ENCODE measurements at regions not wholly inside any gene's neighbourhood (a gene's known extent, or its start where the extent isn't known, plus 50 kb on each side); places are given as distances from the start of the nearest gene placed in this dataset.
"Not testable (repeated sequence)": the region's sequence is repeated elsewhere in the genome, so short reads cannot be mapped to it uniquely, and the experiment has no call there.

DNA sequence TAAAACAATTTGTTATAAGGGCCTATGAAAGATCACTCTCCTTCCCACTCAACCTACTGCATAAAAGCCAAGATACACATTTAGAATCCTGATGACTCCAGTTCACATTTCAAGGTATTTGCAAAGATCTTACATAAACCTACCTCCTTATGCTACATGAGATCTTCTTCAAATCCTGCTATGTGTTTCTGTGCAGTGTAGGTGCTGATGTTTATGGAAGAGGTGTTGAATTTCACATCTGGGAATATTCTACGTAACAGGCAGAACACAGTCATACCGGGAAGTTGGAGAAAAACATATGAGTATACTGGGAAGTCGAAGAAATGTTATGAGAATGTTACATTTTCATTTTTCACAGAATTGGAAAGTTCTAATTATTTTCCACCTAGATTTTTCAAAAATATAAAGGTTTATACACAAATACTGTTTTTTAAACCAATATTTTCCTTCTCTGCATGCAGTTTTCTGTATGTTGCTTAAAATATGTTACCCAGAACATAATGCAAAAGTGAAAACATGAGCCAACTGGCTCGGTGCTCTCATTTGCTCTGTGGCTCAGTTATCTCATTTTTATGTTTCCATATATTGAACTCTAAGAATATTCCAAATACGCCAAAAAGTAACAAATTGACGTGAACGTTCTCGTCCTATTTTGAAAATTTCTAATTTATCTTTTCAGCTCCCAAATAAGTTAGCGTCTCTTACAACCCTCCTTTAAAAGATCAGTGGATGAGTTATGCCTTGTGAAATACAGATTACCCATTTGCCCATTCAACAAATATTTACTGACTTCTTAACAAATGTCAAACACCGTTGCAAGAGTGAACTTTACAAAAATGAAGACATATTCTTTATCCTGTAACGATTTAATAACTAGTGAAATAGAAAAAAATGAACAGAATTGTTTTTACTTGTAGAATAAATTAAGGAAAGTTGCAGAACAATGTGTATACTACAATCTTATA lies 899.3 kb downstream of the STIM2 start:
- ATAC-seq (no peak), DNase-seq (no peak)

GRCh38 chr4:27763830-27764525 lies 903.3 kb downstream of the STIM2 start:
- intact Hi-C loops (cut with micrococcal nuclease), result no loop called here
- DNase-seq (no peak), ATAC-seq (no peak)

More for the DNA sequence above, 899.3 kb downstream of the STIM2 start:
- intact Hi-C loops (cut with micrococcal nuclease), result no loop called here

GRCh38 chr4:27764526-27764837 lies 903.8 kb downstream of the STIM2 start:
- DNase-seq (no peak), ATAC-seq (no peak)
- intact Hi-C loops (cut with micrococcal nuclease), result no loop called here

- intact Hi-C loops (cut with micrococcal nuclease), result no loop called here
- DNase-seq, result no peak
- no peak for ATAC-seq
Measured at GRCh38 chr4:27770895-27771294, 910.3 kb downstream of the STIM2 start.

DNA sequence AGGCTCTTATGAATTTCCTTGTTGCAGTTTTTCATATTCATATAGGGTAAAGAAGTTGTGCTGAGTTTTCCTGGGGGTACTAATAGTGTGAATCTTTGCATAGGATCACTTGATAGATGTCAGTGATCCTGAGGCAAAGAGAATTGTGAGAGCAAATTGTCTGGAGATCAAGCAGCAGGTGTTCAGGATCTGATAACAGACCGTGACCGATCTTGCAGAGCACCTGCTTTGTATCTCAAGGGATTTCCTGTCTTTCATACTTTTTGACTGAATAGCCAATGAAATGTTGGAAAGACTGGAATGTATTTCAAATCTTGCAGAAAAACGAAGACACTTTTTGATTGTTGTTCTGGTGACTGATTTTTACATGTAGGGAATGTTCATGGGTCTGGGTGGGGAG lies 914.5 kb downstream of the STIM2 start:
- ATAC-seq, result no peak
- no peak for DNase-seq
- intact Hi-C loops (cut with micrococcal nuclease), result no loop called here

DNA sequence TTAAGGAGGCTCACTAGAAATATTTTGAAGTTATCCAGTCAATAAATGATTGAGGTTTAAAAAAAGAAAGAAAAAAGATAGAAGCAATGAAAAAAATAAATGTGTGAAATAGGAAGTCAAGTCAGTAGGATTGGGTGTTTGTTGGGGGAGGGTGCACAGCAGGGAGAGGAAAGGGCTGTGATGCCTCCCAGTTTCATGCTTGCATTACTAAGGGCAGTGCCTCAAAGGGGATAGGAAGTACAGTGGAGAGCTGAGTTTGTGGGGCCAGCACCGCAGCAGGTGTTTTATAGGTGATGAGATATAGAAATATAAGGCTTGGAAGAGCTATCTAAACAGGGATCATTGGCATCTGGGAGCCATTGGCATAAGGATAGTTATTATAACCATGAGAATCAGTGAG lies 919.2 kb downstream of the STIM2 start:
- DNase-seq (no peak), ATAC-seq (no peak)
- intact Hi-C loops (cut with micrococcal nuclease), result no loop called here

GRCh38 chr4:27787195-27787594 lies 926.6 kb downstream of the STIM2 start:
- DNase-seq (no peak), ATAC-seq (no peak)
- intact Hi-C loops (cut with micrococcal nuclease), result no loop called here

- intact Hi-C loops (cut with micrococcal nuclease), result no loop called here
- ATAC-seq (no peak), DNase-seq (no peak)
Measured at GRCh38 chr4:27789773-27790172, 929.1 kb downstream of the STIM2 start.

DNA sequence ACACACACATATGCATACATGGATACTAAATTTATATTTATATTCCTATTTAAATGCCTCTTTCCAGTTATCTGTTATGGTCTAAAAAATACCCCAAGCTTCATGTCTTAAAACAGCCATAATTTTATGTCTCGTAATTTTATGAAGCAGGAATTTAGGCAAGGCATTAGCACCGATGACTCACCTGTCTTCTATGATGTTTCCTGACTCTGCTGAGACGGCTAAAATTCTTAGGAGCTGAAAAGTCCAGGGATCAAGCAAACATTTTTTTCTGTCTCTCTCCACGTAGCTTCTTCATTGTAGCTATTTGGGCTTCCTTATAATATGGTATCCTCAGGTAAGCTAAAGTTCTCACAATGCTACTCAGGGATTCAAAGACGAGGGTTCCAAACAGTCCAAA lies 930.3 kb downstream of the STIM2 start:
- DNase-seq, result no peak
- ATAC-seq, result no peak
- intact Hi-C loops (cut with micrococcal nuclease), result no loop called here

DNA sequence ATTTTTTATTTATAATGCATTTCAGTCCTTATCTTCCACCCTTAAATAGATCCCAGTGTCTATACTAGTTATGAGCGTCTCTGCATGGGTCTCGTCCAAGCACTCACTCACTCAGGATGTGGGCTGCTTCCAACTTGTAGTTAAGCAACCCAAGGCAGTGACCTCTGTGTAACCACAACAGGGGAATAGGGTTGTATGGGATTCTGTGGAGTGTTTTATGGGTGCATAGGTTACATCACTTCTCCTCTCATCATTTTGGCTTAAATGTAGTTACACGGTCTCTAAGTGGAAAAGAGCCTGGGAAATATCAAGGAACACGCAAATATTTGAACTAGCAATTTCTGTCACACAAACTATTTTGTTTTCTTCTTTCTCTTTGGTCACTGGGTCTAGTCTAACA lies 931.0 kb downstream of the STIM2 start:
- intact Hi-C loops (cut with micrococcal nuclease), result no loop called here
- DNase-seq (no peak), ATAC-seq (no peak)

GRCh38 chr4:27807207-27807606 lies 946.6 kb downstream of the STIM2 start:
- intact Hi-C loops (cut with micrococcal nuclease), result no loop called here

GRCh38 chr4:27811948-27812347 lies 951.3 kb downstream of the STIM2 start:
- ATAC-seq (no peak), DNase-seq (no peak)
- intact Hi-C loops (cut with micrococcal nuclease), result no loop called here

More at GRCh38 chr4:27807207-27807606, 946.6 kb downstream of the STIM2 start:
- no peak for DNase-seq
- no peak for ATAC-seq

GRCh38 chr4:27813226-27813625 lies 952.6 kb downstream of the STIM2 start:
- DNase-seq; intact Hi-C loops (cut with micrococcal nuclease); ATAC-seq: not testable (repeated sequence)

DNA sequence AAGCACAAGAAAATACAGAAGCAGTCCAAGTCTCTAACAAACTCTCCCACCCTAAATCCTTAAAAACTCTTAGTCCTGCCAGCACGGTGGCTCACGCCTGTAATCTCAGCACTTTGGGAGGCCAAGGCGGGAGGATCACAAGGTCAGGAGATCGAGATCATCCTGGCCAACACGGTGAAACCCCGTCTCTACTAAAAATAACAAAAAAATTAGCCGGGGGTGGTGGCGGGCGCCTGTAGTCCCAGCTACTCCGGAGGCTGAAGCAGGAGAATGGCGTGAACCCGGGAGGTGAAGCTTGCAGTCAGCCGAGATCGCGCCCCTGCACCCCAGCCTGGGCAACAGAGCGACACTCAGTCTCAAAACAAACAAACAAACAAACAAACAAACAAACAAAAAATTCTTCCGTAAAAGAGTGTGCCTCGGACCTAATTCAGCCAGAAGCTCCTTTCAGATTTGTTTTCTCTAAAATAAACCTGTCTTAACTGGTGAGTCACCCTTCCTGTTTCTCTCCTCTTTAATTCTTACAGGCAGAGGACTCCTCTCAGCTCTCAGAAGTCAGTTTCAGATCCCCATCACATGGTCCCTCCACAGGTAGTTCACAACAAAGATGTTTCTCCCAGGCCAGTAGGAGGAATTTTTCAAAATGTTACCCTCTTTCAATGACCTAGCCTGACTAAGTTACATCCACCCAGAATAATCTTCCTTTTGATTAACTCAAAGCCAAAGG lies 953.2 kb downstream of the STIM2 start:
- intact Hi-C loops (cut with micrococcal nuclease); ATAC-seq; DNase-seq: not testable (repeated sequence)

DNA sequence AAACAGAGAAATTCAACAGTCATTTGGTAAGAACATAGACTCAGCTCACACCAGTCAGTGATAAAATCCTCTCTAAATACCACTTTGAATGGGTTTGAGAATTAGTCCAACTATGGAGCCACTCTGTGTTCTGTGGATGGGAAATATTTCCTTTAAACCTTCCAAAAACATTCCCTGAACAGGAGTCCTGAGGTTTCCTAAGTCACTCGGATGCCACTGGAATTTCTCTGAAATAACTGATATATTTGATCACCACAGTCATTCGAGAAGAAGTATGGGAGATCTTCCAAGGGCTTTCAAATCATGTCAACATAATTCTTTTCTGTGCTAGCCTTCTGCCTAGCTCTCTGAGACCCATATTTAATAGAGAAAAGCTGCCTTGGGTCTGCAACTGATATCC lies 958.6 kb downstream of the STIM2 start:
- ATAC-seq, result no peak
- intact Hi-C loops (cut with micrococcal nuclease), result no loop called here
- no peak for DNase-seq

DNA sequence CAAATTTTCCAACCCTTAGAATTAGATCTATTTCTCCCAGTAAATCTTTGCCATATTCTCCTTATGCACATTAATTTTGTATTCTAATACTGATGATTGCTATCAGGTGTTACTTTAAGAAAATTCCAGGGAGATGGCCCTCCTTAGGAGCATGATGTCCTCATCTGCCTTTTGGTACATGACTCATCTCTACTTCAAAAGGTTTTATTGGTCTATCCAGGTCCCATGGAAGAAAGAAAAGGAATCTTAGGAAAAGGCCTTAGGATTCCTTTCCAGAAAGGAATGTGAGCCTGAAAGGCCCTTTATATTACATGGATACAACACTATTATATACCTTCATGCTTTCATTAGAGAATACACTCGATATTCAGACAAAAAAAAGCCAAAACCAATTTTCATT lies 968.2 kb downstream of the STIM2 start:
- DNase-seq, result no peak
- ATAC-seq, result no peak

GRCh38 chr4:27830251-27830650 lies 969.6 kb downstream of the STIM2 start:
- ATAC-seq, result no peak
- intact Hi-C loops (cut with micrococcal nuclease), result no loop called here
- DNase-seq, result no peak

More for the DNA sequence above, 968.2 kb downstream of the STIM2 start:
- intact Hi-C loops (cut with micrococcal nuclease), result no loop called here

- intact Hi-C loops (cut with micrococcal nuclease), result no loop called here
- DNase-seq (no peak), ATAC-seq (no peak)
Measured at GRCh38 chr4:27835851-27836250, 975.2 kb downstream of the STIM2 start.

DNA sequence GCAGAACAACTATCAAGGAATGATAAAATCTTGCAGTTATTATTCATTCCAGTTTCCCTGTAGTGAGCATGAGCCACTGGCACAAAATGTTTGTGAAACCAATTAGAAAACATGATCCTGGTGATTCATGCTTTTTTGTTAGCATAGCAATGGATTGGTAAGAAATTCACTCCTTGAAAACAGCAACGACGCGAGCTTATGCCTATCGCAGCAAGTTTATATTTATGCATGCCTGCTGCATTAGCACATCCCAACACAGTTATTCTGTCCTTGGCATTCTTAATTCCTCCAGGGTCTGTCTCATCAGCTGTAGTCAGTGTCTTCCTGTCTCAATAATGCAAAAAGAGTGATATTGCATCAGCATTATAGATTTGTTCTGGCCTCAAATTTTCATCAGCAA lies 975.9 kb downstream of the STIM2 start:
- DNase-seq, result no peak
- intact Hi-C loops (cut with micrococcal nuclease), result no loop called here
- no peak for ATAC-seq

DNA sequence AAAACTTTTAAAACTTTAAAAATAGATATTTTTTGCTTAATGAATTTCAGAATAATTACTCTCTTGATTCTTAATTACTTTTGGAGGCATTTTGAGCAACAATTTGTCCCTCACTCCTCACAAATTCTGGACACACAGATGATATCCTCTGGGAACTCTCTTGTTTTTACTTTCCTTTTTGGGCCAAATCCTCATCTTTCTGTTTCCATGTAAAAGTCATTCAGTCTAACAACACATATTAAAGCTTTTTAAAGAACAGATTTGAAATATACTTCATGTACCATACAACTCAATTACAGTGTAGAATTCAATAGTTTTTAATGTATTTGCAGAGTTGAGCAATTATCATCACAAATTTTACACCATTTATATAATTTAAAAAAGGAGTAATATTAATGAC lies 983.1 kb downstream of the STIM2 start:
- no peak for ATAC-seq
- intact Hi-C loops (cut with micrococcal nuclease), result no loop called here
- DNase-seq, result no peak

Measured in left ventricle myocardium superior (tissue), 1 donor.